Breast epithelium (tissue), 4 donors: ENCODE measurements at regions not wholly inside any gene's neighbourhood (a gene's known extent, or its start where the extent isn't known, plus 50 kb on each side); places are given as distances from the start of the nearest gene placed in this dataset.

Experiments used
- DNase-seq, 2 donors: peaks; one replicate each; pipeline ENCODE4 v3.0.0-alpha.2; 2019; ENCODE audit warnings: low spot score in 2 of 2
- H3K27ac ChIP-seq, 2 donors: fragments of 200-600 bp; sonication (generic) in 1 of 2; one replicate each; pipeline ENCODE4 v1.5.1; 2016 to 2019; ENCODE audit warnings: mild to moderate bottlenecking in 1 of 2
- H3K27me3 ChIP-seq, 2 donors: fragments of 200-600 bp; sonication (generic) in 1 of 2; one replicate each; pipeline versions ENCODE4 v1.5.1 to v1.6.0; 2017 to 2019; ENCODE audit warnings: control low read depth in 1 of 2, mild to moderate bottlenecking in 1 of 2
- H3K36me3 ChIP-seq: fragments of 200-600 bp; one replicate; pipeline ENCODE4 v1.5.1; 2019
- H3K4me1 ChIP-seq, 2 donors: fragments of 200-600 bp; sonication (generic); one replicate each; pipeline ENCODE4 v1.5.1; 2016 to 2019; ENCODE audit warnings: control low read depth in 1 of 2
- H3K4me3 ChIP-seq, 3 donors: fragments of 200-600 bp; sonication (generic); 1 replicate in 2 of 3; 2 replicates in 1 of 3; pipeline ENCODE4 v1.5.1; 2016 to 2019; ENCODE audit warnings: mild to moderate bottlenecking in 3 of 3, moderate library complexity in 2 of 3
- H3K9me3 ChIP-seq, 2 donors: fragments of 200-600 bp; sonication (generic) in 1 of 2; one replicate each; pipeline ENCODE4 v1.5.1; 2016 to 2019; ENCODE audit warnings: control low read depth in 1 of 2
- CTCF ChIP-seq, 3 donors: fragments of 450-650 bp; IDR thresholded peaks; one replicate each; pipeline ENCODE4 v1.5.1; 2016 to 2017; ENCODE audit warnings: antibody characterized with exemption in 3 of 3, mild to moderate bottlenecking in 3 of 3, moderate library complexity in 3 of 3
- POLR2A ChIP-seq: fragments of 450-650 bp; IDR thresholded peaks from one replicate; pipeline ENCODE4 v1.6.1; 2016; ENCODE audit warnings: antibody characterized with exemption, mild to moderate bottlenecking, moderate library complexity
- POLR2AphosphoS5 ChIP-seq, 3 donors: sonication (generic); formaldehyde crosslinking; IDR thresholded peaks; one replicate each; pipeline ENCODE4 v1.6.1; 2017; ENCODE audit warnings: antibody characterized with exemption in 3 of 3
- intact Hi-C: fragments of 100-400 bp; cut with DNase I; formaldehyde crosslinking; loops from one replicate; pipeline ENCODE4 v1.15.1; 2023; ENCODE audit warnings: low total_unique reads

- Histone ChIP-seq H3K9me3 (no peaks in the 10 kb centered on the region), H3K27me3 (no peaks in the 10 kb centered on the region), H3K4me3 (no peak overlapping the region), H3K27ac (no peak overlapping the region), H3K36me3 (no peaks in the 10 kb centered on the region), H3K4me1 (no peaks in the 10 kb centered on the region)
- no peak for DNase-seq
- no peak for TF ChIP-seq CTCF (IDR thresholded peaks at IDR 0.05)
- TF ChIP-seq POLR2A, result no peak
- no peak for TF ChIP-seq POLR2AphosphoS5 (IDR thresholded peaks at IDR 0.05)
- intact Hi-C loops, result no loop called here
Measured at GRCh38 chr10:78283069-78283682, 249.5 kb downstream of the RPS24 start.

- Histone ChIP-seq H3K9me3 (no peaks in the 10 kb centered on the region), H3K36me3 (no peaks in the 10 kb centered on the region), H3K27me3 (no peaks in the 10 kb centered on the region), H3K4me1 (no peaks in the 10 kb centered on the region), H3K4me3 (no peak overlapping the region), H3K27ac (no peak overlapping the region)
- DNase-seq, result no peak
- TF ChIP-seq CTCF (IDR thresholded peaks at IDR 0.05), result no peak
- no peak for TF ChIP-seq POLR2AphosphoS5 (IDR thresholded peaks at IDR 0.05)
- TF ChIP-seq POLR2A, result no peak
- intact Hi-C loops, result no loop called here
Measured at GRCh38 chr10:78284381-78284780, 250.7 kb downstream of the RPS24 start.

GRCh38 chr10:78285226-78285625 lies 251.6 kb downstream of the RPS24 start:
- no peak for TF ChIP-seq CTCF (IDR thresholded peaks at IDR 0.05)
- TF ChIP-seq POLR2AphosphoS5 (IDR thresholded peaks at IDR 0.05), result no peak
- no peak for TF ChIP-seq POLR2A
- no peaks in the 10 kb centered on the region for H3K36me3 ChIP-seq
- H3K4me3 ChIP-seq, result no peak overlapping the region
- H3K27me3 ChIP-seq, result no peaks in the 10 kb centered on the region
- no peaks in the 10 kb centered on the region for H3K9me3 ChIP-seq
- no peak overlapping the region for H3K27ac ChIP-seq
- intact Hi-C loops, result no loop called here
- DNase-seq, result no peak
- no peaks in the 10 kb centered on the region for H3K4me1 ChIP-seq

GRCh38 chr10:78286186-78286585 lies 252.5 kb downstream of the RPS24 start:
- Histone ChIP-seq H3K27ac (no peak overlapping the region), H3K36me3 (no peaks in the 10 kb centered on the region), H3K4me1 (no peaks in the 10 kb centered on the region), H3K27me3 (no peaks in the 10 kb centered on the region), H3K9me3 (no peaks in the 10 kb centered on the region), H3K4me3 (no peak overlapping the region)
- TF ChIP-seq POLR2AphosphoS5 (IDR thresholded peaks at IDR 0.05) (no peak), CTCF (IDR thresholded peaks at IDR 0.05) (no peak), POLR2A (no peak)
- DNase-seq, result no peak
- intact Hi-C loops, result no loop called here

DNA sequence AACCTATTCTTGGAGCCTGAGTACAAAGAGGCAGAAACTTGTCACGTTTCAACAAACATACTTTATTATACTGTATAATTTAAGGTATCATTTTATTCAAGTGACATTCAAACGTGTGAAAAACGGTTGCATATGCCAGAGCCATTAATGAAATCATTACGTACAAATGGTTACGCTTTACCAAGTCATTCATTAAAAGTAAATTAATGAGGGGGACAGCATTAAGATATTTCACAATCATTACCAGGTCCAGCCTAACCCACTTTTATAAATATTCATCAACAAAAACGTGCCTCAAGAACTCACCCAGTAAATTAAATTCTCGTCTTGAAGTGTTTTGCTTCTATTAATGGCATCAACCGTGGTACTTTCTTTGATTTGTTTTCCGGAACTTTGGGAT lies 253.0 kb downstream of the RPS24 start:
- Histone ChIP-seq H3K4me1 (no peaks in the 10 kb centered on the region), H3K27ac (no peak overlapping the region), H3K27me3 (no peaks in the 10 kb centered on the region), H3K4me3 (no peak overlapping the region), H3K36me3 (no peaks in the 10 kb centered on the region), H3K9me3 (no peaks in the 10 kb centered on the region)
- TF ChIP-seq POLR2A, result no peak
- no peak for TF ChIP-seq CTCF (IDR thresholded peaks at IDR 0.05)
- no peak for TF ChIP-seq POLR2AphosphoS5 (IDR thresholded peaks at IDR 0.05)
- intact Hi-C loops, result no loop called here
- no peak for DNase-seq
